ENCODE measurements at regions not wholly inside any gene's neighbourhood (a gene's known extent, or its start where the extent isn't known, plus 50 kb on each side); places are given as distances from the start of the nearest gene placed in this dataset.

- no peak overlapping the region for H3K4me3 ChIP-seq
- H3K27ac ChIP-seq, result no peak overlapping the region
- no peaks in the 10 kb centered on the region for H3K4me1 ChIP-seq
- H3K9ac ChIP-seq, result no peak overlapping the region
- no peaks in the 10 kb centered on the region for H3K9me3 ChIP-seq
- no peaks in the 10 kb centered on the region for H4K20me1 ChIP-seq
- no peak overlapping the region for H3K4me2 ChIP-seq
- no peaks in the 10 kb centered on the region for H3K27me3 ChIP-seq
- H3K36me3 ChIP-seq, result no peaks in the 10 kb centered on the region
- TF ChIP-seq Cebpa-rat (IDR thresholded peaks at IDR 0.05), result no peak
Measured at GRCh38 chr11:134785660-134786284, 373.7 kb upstream of the B3GAT1 start.

- no peak overlapping the region for H3K27ac ChIP-seq
- H3K4me3 ChIP-seq, result no peak overlapping the region
- H3K4me1 ChIP-seq, result no peaks in the 10 kb centered on the region
- H3K36me3 ChIP-seq, result no peaks in the 10 kb centered on the region
- no peaks in the 10 kb centered on the region for H3K9me3 ChIP-seq
- H3K9ac ChIP-seq, result no peak overlapping the region
- no peak for TF ChIP-seq Cebpa-rat (IDR thresholded peaks at IDR 0.05)
- no peaks in the 10 kb centered on the region for H4K20me1 ChIP-seq
- H3K27me3 ChIP-seq, result no peaks in the 10 kb centered on the region
- no peak overlapping the region for H3K4me2 ChIP-seq
Measured at GRCh38 chr11:134785059-134785458, 373.0 kb upstream of the B3GAT1 start.

- Histone ChIP-seq H4K20me1 (no peaks in the 10 kb centered on the region), H3K4me3 (no peak overlapping the region)
- no peak for TF ChIP-seq Cebpa-rat (IDR thresholded peaks at IDR 0.05)
Measured at GRCh38 chr11:134784568-134784967, 372.5 kb upstream of the B3GAT1 start.

GRCh38 chr11:134784046-134784445 is 372.0 kb upstream of the B3GAT1 start:
- H3K9ac ChIP-seq, result no peak overlapping the region
- H3K4me3 ChIP-seq, result no peak overlapping the region
- H3K4me2 ChIP-seq, result no peak overlapping the region
- no peaks in the 10 kb centered on the region for H3K27me3 ChIP-seq
- no peaks in the 10 kb centered on the region for H4K20me1 ChIP-seq
- TF ChIP-seq Cebpa-rat (IDR thresholded peaks at IDR 0.05), result no peak
- no peaks in the 10 kb centered on the region for H3K36me3 ChIP-seq
- H3K27ac ChIP-seq, result no peak overlapping the region
- no peaks in the 10 kb centered on the region for H3K4me1 ChIP-seq
- no peaks in the 10 kb centered on the region for H3K9me3 ChIP-seq

More at GRCh38 chr11:134784568-134784967, 372.5 kb upstream of the B3GAT1 start:
- H3K4me2 ChIP-seq, result no peak overlapping the region
- H3K4me1 ChIP-seq, result no peaks in the 10 kb centered on the region
- H3K27me3 ChIP-seq, result no peaks in the 10 kb centered on the region
- no peak overlapping the region for H3K27ac ChIP-seq
- H3K36me3 ChIP-seq, result no peaks in the 10 kb centered on the region
- H3K9me3 ChIP-seq, result no peaks in the 10 kb centered on the region
- H3K9ac ChIP-seq, result no peak overlapping the region

- Histone ChIP-seq H3K4me2 (no peak overlapping the region), H3K36me3 (no peaks in the 10 kb centered on the region), H3K4me3 (no peak overlapping the region), H3K4me1 (no peaks in the 10 kb centered on the region), H4K20me1 (no peaks in the 10 kb centered on the region), H3K27me3 (no peaks in the 10 kb centered on the region), H3K9ac (no peak overlapping the region), H3K9me3 (no peaks in the 10 kb centered on the region), H3K27ac (no peak overlapping the region)
- TF ChIP-seq Cebpa-rat (IDR thresholded peaks at IDR 0.05), result no peak
Measured at GRCh38 chr11:134783234-134783633, 371.2 kb upstream of the B3GAT1 start.

GRCh38 chr11:134781380-134781866 is 369.4 kb upstream of the B3GAT1 start:
- no peak overlapping the region for H3K27ac ChIP-seq
- H3K9me3 ChIP-seq, result no peaks in the 10 kb centered on the region
- H3K36me3 ChIP-seq, result no peaks in the 10 kb centered on the region
- TF ChIP-seq Cebpa-rat (IDR thresholded peaks at IDR 0.05), result no peak
- H4K20me1 ChIP-seq, result no peaks in the 10 kb centered on the region
- no peak overlapping the region for H3K4me3 ChIP-seq
- H3K9ac ChIP-seq, result no peak overlapping the region
- no peaks in the 10 kb centered on the region for H3K27me3 ChIP-seq
- H3K4me1 ChIP-seq, result no peaks in the 10 kb centered on the region
- no peak overlapping the region for H3K4me2 ChIP-seq

GRCh38 chr11:134780486-134781147 is 368.6 kb upstream of the B3GAT1 start:
- Histone ChIP-seq H3K4me1 (no peaks in the 10 kb centered on the region), H3K27me3 (no peaks in the 10 kb centered on the region), H3K4me2 (no peak overlapping the region), H3K36me3 (no peaks in the 10 kb centered on the region), H3K9ac (no peak overlapping the region), H3K27ac (no peak overlapping the region), H3K9me3 (no peaks in the 10 kb centered on the region), H3K4me3 (no peak overlapping the region), H4K20me1 (no peaks in the 10 kb centered on the region)
- TF ChIP-seq Cebpa-rat (IDR thresholded peaks at IDR 0.05), result no peak

GRCh38 chr11:134779179-134779578 is 367.1 kb upstream of the B3GAT1 start:
- H3K4me3 ChIP-seq, result no peak overlapping the region
- H3K27ac ChIP-seq, result no peak overlapping the region
- no peak overlapping the region for H3K9ac ChIP-seq
- no peaks in the 10 kb centered on the region for H3K4me1 ChIP-seq
- H3K9me3 ChIP-seq, result no peaks in the 10 kb centered on the region
- no peaks in the 10 kb centered on the region for H3K36me3 ChIP-seq
- no peak overlapping the region for H3K4me2 ChIP-seq
- H3K27me3 ChIP-seq, result no peaks in the 10 kb centered on the region
- TF ChIP-seq Cebpa-rat (IDR thresholded peaks at IDR 0.05), result no peak
- H4K20me1 ChIP-seq, result no peaks in the 10 kb centered on the region

- H3K4me1 ChIP-seq, result peaks cover 12% of the 10 kb centered on the region
- H3K9me3 ChIP-seq, result peaks cover 17% of the 10 kb centered on the region
- H4K20me1 ChIP-seq, result no peaks in the 10 kb centered on the region
- no peaks in the 10 kb centered on the region for H3K27me3 ChIP-seq
- no peak overlapping the region for H3K27ac ChIP-seq
- no peak overlapping the region for H3K4me3 ChIP-seq
- no peak overlapping the region for H3K4me2 ChIP-seq
- no peak for TF ChIP-seq Cebpa-rat (IDR thresholded peaks at IDR 0.05)
- no peak overlapping the region for H3K9ac ChIP-seq
- no peaks in the 10 kb centered on the region for H3K36me3 ChIP-seq
Measured at GRCh38 chr11:134768463-134768862, 356.4 kb upstream of the B3GAT1 start.

GRCh38 chr11:134765565-134765964 is 353.5 kb upstream of the B3GAT1 start:
- Histone ChIP-seq H3K4me2 (peak overlapping the region; percentile 61), H3K9me3 (peaks cover 17% of the 10 kb centered on the region), H3K36me3 (no peaks in the 10 kb centered on the region), H3K27ac (no peak overlapping the region), H3K9ac (no peak overlapping the region), H3K27me3 (no peaks in the 10 kb centered on the region), H3K4me1 (peaks cover 12% of the 10 kb centered on the region), H3K4me3 (no peak overlapping the region), H4K20me1 (no peaks in the 10 kb centered on the region)
- TF ChIP-seq Cebpa-rat (IDR thresholded peaks at IDR 0.05), result no peak
